GM21381 (cell line): ENCODE measurements at regions not wholly inside any gene's neighbourhood (a gene's known extent, or its start where the extent isn't known, plus 50 kb on each side); places are given as distances from the start of the nearest gene placed in this dataset.

Experiments used
- ATAC-seq: cut with Tn5 transposase; IDR thresholded peaks from one replicate; pipeline ENCODE4 v1.9.1; 2021; ENCODE audit warnings: mild to moderate bottlenecking, moderate library complexity; ENCODE audit not compliant: unreplicated experiment

GRCh38 chr16:6863135-6863534 is 469.5 kb upstream of the RBFOX1 start:
- no peak for ATAC-seq

- no peak for ATAC-seq
Measured at GRCh38 chr16:6861815-6862477, 470.7 kb upstream of the RBFOX1 start.

- ATAC-seq, result no peak
Measured at GRCh38 chr16:6861135-6861814, 471.4 kb upstream of the RBFOX1 start.

- no peak for ATAC-seq
Measured at GRCh38 chr16:6857575-6857974, 475.1 kb upstream of the RBFOX1 start.

DNA sequence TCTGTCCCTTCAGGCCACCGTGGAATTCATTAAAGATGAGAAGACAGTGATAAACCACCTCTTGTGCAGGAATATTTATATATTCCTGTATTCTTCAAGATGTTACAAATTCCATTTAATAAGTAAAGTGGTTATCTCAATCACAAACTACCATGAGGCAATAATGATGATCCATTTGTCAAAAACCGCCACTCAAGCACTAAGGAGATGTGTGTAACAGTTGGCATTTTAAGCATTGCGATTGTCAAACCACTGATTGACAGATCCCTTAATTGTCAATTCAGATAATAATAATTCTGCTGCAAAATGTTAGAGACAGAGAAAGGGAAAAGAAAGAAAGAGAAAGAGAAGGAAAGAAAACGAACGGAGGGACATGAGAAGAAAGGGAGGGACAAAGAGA is 476.1 kb upstream of the RBFOX1 start:
- no peak for ATAC-seq

DNA sequence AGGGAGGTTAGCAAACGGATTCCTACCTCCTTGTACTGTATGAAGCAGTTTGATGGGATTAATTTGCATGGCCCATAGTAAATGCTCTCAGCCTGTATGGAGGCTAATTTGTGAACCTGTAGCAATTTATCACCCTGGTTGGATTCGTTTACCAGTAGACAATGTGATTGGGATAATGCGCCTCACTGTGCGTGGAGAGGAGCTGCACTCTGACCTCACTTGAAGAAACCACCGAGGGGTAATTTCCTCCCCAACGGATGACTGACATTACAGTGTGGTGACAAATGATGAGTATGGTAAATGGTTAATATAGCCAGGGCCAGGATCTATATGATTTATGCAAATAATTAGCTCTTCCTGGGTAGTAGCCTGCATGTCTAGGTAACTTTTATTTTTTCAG is 479.1 kb upstream of the RBFOX1 start:
- ATAC-seq, result no peak

GRCh38 chr16:6852643-6853225 is 479.9 kb upstream of the RBFOX1 start:
- no peak for ATAC-seq

- no peak for ATAC-seq
Measured at GRCh38 chr16:6846452-6846851, 486.2 kb upstream of the RBFOX1 start.

DNA sequence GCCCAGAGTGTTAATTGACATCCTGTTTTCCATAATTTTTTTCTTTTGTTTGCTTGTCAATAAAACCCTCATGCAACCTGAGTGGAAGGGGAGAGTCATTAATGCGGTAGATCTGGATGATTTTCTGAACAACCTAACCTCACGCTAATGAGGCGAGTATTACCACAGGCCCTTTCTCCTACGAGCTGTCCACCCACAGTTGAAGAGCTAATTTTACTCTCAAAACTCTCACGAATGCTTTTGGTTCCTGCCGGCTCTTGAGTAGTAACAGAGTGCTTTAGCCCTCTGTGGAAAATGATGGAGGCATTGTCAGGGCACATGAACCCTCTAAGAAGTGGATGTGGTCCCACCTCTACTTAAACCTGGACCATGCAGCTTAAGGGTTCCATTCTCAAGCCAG is 491.3 kb upstream of the RBFOX1 start:
- no peak for ATAC-seq

GRCh38 chr16:6837722-6838121 is 494.9 kb upstream of the RBFOX1 start:
- ATAC-seq, result no peak

DNA sequence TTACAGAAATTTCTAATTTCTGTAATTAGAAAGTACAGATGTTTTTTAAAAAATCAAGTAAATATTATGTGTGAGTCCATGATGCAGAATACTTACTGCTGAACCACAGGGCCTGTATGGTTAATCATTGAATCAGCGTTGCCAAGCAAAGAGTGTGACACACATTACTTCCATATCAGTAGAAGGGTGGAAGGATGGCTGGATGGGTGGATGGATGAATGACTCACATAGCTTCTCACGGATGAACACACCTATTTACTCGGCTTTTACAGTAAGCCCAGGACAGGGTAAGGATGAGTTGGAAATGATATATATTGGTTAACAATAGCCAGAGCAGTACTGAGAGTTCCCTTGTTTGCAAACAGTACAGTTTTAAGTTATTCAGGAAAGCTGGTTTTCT is 495.9 kb upstream of the RBFOX1 start:
- ATAC-seq, result no peak

DNA sequence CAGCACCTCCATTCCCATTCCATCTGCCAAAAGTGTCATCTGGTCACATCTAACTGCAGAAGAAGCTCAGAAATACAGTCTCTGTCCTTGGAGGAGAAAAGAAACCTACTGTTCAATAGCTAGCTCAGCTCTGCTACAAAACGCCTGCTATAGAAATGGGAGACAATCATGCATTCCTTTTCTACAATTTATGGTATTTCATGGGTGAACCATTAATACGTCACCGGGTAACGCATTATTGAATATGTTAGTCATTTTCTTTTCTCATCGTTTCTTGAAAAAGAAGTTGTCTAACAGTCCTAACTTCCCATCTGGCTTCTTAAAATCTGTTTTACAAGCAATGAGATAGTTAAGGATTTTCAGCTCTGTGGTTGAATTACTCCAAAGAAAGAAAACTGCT is 496.7 kb upstream of the RBFOX1 start:
- no peak for ATAC-seq

DNA sequence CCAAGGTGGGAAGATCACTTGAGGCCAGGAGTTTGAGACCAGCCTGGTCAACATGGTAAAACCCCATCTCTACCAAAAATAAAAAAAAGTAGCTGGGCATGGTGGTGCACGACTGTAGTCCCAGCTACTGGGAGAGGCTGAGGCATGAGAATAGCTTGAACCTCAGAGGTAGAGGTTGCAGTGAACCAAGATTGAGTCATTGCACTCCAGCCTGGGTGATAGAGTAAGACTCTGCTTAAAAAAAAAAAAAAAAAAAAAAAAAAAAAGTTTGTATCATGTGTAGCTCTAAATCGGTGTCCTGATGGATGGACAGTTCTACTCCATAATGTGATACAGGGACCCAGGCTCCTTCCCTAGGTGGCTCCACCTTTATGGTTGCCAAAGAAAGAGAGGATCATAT is 497.1 kb upstream of the RBFOX1 start:
- no peak for ATAC-seq

DNA sequence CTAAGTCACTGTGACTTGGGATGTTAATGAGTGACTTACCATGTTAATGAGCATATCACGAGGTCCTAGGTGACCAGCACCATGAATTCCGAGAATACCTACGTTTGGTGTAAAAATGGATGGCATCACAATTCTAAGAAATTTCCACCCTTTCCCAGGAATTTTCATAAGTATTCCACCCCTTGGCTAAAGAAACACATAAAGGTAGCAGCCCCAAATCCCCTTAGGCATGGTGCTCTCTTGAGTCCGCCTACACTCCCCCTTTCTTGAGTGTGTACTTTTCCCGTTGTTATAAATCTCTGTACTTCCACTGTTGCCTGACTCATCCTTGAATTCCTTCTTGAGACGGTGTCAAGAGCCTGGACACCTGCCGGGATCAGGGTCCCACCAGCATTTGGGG is 504.0 kb upstream of the RBFOX1 start:
- ATAC-seq, result no peak

DNA sequence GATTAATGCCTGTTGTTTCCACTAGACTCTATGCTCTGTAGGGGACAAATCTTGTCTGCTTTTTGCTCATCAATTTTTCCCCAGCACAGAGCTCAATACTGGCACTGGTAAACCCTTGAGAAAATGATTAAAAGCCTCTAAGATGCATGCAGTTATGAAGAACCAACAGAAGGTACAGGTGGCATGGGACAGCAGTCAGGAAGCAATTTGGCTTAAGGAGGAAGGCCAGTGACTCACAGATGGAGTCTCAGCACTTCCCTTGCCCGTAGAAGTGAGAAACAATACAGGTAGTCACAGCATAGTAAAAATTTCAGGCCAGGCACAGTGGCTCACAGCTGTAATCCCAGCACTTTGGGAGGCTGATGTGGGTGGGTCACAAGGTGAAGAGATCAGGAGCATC is 504.7 kb upstream of the RBFOX1 start:
- ATAC-seq, result no peak

- ATAC-seq, result no peak
Measured at GRCh38 chr16:6827267-6827666, 505.4 kb upstream of the RBFOX1 start.

GRCh38 chr16:6822041-6822440 is 510.6 kb upstream of the RBFOX1 start:
- no peak for ATAC-seq

DNA sequence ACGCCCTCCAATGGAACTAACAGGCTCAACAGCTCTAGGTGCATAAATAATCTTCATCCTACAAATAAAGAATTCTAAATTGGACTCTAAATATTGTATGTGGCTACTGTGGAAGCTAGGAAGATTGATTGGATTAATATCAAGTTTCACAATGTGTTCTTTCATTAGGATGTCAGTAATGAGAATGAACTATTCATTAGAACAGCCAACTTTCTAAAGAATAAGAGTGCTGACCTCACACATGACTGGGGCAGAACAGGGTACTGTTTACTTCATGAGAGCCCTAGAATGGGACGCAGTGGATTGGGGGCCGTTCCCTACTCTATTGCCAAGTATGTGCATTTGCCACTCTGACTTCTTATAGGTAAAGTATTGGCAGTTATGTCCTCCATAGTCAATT is 528.2 kb upstream of the RBFOX1 start:
- ATAC-seq, result no peak

GRCh38 chr16:6803176-6803575 is 529.5 kb upstream of the RBFOX1 start:
- no peak for ATAC-seq

- ATAC-seq, result no peak
Measured at GRCh38 chr16:6797223-6797622, 535.4 kb upstream of the RBFOX1 start.

GRCh38 chr16:6777624-6778023 is 555.0 kb upstream of the RBFOX1 start:
- ATAC-seq, result no peak

GRCh38 chr16:6775712-6776111 is 556.9 kb upstream of the RBFOX1 start:
- no peak for ATAC-seq

DNA sequence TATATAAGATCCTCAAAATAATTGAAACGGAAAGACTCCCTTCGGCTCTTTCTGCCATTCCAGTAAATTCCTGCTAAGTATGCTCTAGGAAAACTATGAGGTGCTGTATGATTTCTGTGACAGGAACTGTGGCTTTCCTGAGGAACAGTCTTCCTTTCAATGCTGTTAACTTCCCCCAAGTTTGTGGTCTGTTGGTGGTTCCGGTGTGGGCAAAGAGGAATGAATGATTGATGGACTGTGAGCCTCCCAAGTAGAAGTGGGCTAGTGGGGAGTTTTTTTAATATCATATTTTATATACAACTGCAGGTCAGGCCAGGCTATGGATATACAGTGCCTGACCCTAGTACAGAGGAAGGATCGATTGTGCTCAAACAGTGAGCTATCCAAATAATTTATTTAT is 560.7 kb upstream of the RBFOX1 start:
- ATAC-seq, result no peak
